ENCODE measurements at regions not wholly inside any gene's neighbourhood (a gene's known extent, or its start where the extent isn't known, plus 50 kb on each side); places are given as distances from the start of the nearest gene placed in this dataset.

DNA sequence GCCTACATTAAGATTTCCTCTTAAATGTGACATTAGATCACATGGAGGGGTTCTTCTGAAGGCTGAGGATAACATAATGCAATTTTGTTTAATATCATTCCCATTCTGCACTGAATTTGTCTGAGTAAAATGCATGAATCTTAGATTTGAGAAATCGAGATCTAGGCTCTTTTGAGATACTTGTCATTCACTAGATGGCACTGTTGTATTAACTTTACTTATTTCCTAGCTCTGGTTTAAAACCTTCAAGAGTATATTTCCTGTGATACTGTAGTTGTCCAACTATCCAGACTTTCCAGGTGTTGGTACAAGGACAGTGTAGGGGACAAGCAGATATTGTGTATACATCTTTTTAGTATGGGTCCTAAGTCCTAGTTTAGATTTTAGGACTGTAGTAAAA lies 91.7 kb upstream of the SEL1L start:
- Histone ChIP-seq H3K4me3 (ENCODE audit: low read length) (no peak overlapping the region), H3K36me3 (ENCODE audit: control insufficient read depth, insufficient read depth, low read length) (no peaks in the 10 kb centered on the region), H3K27me3 (ENCODE audit: control insufficient read depth, insufficient read depth, low read length) (peaks cover 2% of the 10 kb centered on the region), H3K4me1 (ENCODE audit: control insufficient read depth, insufficient read depth, low read length) (no peaks in the 10 kb centered on the region), H3K9me3 (ENCODE audit: control insufficient read depth, low read depth, low read length) (no peaks in the 10 kb centered on the region), H3K27ac (ENCODE audit: low read length) (no peak overlapping the region)
- WGBS (ENCODE audit: insufficient coverage, low lambda C conversion rate), result no CpG with 5 or more reads among the region's 1 CpG
- DNase-seq, result peak; percentile 5 to 21

DNA sequence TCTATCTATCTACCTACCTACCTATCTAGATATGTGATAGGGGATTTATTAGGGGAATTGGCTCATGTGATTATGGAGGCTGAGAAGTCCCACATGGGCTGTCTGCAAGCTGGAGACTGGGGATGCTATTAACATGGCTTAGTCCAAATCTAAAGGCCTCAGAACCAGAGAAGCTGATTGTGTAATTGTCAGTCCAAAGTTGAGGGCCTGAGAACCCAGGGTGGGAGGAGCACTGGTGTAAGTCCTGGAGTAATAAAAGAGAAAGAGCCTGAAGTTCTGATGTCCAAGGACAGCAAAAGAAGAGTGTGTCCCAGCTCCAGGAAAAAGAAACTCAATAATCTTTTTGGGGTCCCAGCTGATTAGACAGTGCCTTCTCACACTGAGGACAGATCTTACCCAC lies 98.5 kb upstream of the SEL1L start:
- H3K4me3 ChIP-seq (ENCODE audit: low read length), result no peak overlapping the region
- DNase-seq, result peak; percentile 35 to 57
- H3K27me3 ChIP-seq (ENCODE audit: control insufficient read depth, insufficient read depth, low read length), result no peaks in the 10 kb centered on the region

GRCh38 chr14:81633496-81633895 lies 99.8 kb upstream of the SEL1L start:
- H3K4me1 ChIP-seq (ENCODE audit: control insufficient read depth, insufficient read depth, low read length), result no peaks in the 10 kb centered on the region
- no peak overlapping the region for H3K4me3 ChIP-seq (ENCODE audit: low read length)
- no peak for DNase-seq
- no peaks in the 10 kb centered on the region for H3K27me3 ChIP-seq (ENCODE audit: control insufficient read depth, insufficient read depth, low read length)
- no peak overlapping the region for H3K27ac ChIP-seq (ENCODE audit: low read length)
- H3K36me3 ChIP-seq (ENCODE audit: control insufficient read depth, insufficient read depth, low read length), result no peaks in the 10 kb centered on the region
- H3K9me3 ChIP-seq (ENCODE audit: control insufficient read depth, low read depth, low read length), result no peaks in the 10 kb centered on the region

More for the DNA sequence above, 98.5 kb upstream of the SEL1L start:
- no peaks in the 10 kb centered on the region for H3K9me3 ChIP-seq (ENCODE audit: control insufficient read depth, low read depth, low read length)
- H3K36me3 ChIP-seq (ENCODE audit: control insufficient read depth, insufficient read depth, low read length), result no peaks in the 10 kb centered on the region
- H3K27ac ChIP-seq (ENCODE audit: low read length), result no peak overlapping the region
- no peaks in the 10 kb centered on the region for H3K4me1 ChIP-seq (ENCODE audit: control insufficient read depth, insufficient read depth, low read length)

DNA sequence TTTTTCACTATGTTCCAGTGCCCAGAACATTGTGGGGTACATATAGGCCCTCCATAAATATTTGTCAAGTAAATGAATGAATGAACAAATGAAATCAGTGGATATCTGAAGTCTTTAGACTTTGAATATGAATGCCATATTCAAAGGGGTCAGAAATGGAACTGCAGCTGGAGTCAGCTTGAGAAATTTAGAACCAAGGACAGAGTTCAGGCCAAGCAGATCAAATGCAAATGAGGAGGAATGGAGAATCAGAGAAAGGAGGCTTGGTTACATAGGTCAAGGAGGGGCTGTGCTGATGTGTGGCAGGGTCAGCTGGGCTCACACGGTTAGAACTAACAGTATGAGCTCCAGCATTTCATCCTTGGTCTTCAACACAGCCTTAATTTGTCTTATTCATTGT lies 104.0 kb upstream of the SEL1L start:
- no peak for DNase-seq
- no peak overlapping the region for H3K27ac ChIP-seq (ENCODE audit: low read length)
- H3K9me3 ChIP-seq (ENCODE audit: control insufficient read depth, low read depth, low read length), result no peaks in the 10 kb centered on the region
- H3K4me1 ChIP-seq (ENCODE audit: control insufficient read depth, insufficient read depth, low read length), result no peaks in the 10 kb centered on the region
- 40% methylated on average over 1 of the region's 1 CpG for WGBS (ENCODE audit: insufficient coverage, low lambda C conversion rate)
- H3K4me3 ChIP-seq (ENCODE audit: low read length), result no peak overlapping the region
- no peaks in the 10 kb centered on the region for H3K27me3 ChIP-seq (ENCODE audit: control insufficient read depth, insufficient read depth, low read length)
- no peaks in the 10 kb centered on the region for H3K36me3 ChIP-seq (ENCODE audit: control insufficient read depth, insufficient read depth, low read length)

GRCh38 chr14:81638656-81639280 lies 105.1 kb upstream of the SEL1L start:
- no CpG with 5 or more reads among the region's 3 CpGs for WGBS (ENCODE audit: insufficient coverage, low lambda C conversion rate)
- no peaks in the 10 kb centered on the region for H3K9me3 ChIP-seq (ENCODE audit: control insufficient read depth, low read depth, low read length)
- H3K4me3 ChIP-seq (ENCODE audit: low read length), result no peak overlapping the region
- no peak for DNase-seq
- H3K4me1 ChIP-seq (ENCODE audit: control insufficient read depth, insufficient read depth, low read length), result no peaks in the 10 kb centered on the region
- no peaks in the 10 kb centered on the region for H3K27me3 ChIP-seq (ENCODE audit: control insufficient read depth, insufficient read depth, low read length)
- no peak overlapping the region for H3K27ac ChIP-seq (ENCODE audit: low read length)
- no peaks in the 10 kb centered on the region for H3K36me3 ChIP-seq (ENCODE audit: control insufficient read depth, insufficient read depth, low read length)

GRCh38 chr14:81653626-81654025 lies 120.0 kb upstream of the SEL1L start:
- H3K4me1 ChIP-seq (ENCODE audit: control insufficient read depth, insufficient read depth, low read length), result no peaks in the 10 kb centered on the region
- H3K9me3 ChIP-seq (ENCODE audit: control insufficient read depth, low read depth, low read length), result peaks cover 2% of the 10 kb centered on the region
- no peak overlapping the region for H3K27ac ChIP-seq (ENCODE audit: low read length)
- no peaks in the 10 kb centered on the region for H3K36me3 ChIP-seq (ENCODE audit: control insufficient read depth, insufficient read depth, low read length)
- WGBS (ENCODE audit: insufficient coverage, low lambda C conversion rate), result 83% methylated on average over 1 of the region's 2 CpGs
- H3K4me3 ChIP-seq (ENCODE audit: low read length), result no peak overlapping the region
- H3K27me3 ChIP-seq (ENCODE audit: control insufficient read depth, insufficient read depth, low read length), result no peaks in the 10 kb centered on the region
- DNase-seq, result no peak

DNA sequence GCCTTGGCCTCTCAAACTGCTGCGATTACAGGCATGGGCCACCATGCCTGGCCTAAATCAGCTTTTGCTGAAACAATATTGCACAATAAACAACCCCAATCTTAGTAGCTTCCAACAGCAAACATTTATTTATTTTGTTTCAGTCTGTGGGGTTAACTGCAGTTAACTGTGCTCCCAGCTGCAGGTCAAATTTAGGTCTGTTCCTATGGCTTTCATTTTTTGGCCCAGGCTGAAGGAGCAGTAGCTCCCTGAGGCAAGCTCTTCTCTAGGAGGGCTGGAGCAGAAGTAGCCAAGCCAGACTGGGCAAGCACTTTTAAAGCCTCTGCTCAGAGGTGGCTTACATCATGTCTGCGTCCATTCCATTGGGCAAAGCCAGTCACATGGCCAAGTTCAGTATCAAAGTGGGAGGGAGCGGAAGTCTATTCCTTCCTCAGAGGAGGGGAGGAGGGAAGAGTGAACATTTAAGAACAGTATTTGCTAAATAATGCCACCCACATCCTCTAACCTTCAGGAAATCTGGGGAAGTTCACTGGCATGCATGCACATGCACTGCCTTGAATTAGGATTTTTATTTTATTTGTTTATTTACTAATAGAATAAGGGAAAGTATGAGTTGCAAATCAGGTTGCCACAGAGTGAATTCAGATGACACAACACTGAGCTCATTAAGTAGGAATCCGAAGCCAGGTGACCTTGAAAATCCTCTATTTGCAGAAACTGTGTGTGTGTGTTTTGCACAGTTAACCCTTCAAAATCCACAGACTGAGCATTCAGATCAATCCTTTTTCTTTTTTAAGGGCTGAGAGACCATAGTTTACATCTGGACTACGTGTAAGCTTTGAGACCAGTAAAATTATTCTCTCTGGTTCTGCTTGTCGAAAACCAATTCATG lies 122.0 kb upstream of the SEL1L start:
- Histone ChIP-seq H3K36me3 (ENCODE audit: control insufficient read depth, insufficient read depth, low read length) (no peaks in the 10 kb centered on the region), H3K4me1 (ENCODE audit: control insufficient read depth, insufficient read depth, low read length) (no peaks in the 10 kb centered on the region), H3K27me3 (ENCODE audit: control insufficient read depth, insufficient read depth, low read length) (no peaks in the 10 kb centered on the region), H3K9me3 (ENCODE audit: control insufficient read depth, low read depth, low read length) (peaks cover 2% of the 10 kb centered on the region), H3K27ac (ENCODE audit: low read length) (no peak overlapping the region), H3K4me3 (ENCODE audit: low read length) (no peak overlapping the region)
- WGBS (ENCODE audit: insufficient coverage, low lambda C conversion rate), result no CpG with 5 or more reads among the region's 6 CpGs
- no peak for DNase-seq

- Histone ChIP-seq H3K27ac (ENCODE audit: low read length) (no peak overlapping the region), H3K4me3 (ENCODE audit: low read length) (no peak overlapping the region), H3K36me3 (ENCODE audit: control insufficient read depth, insufficient read depth, low read length) (no peaks in the 10 kb centered on the region), H3K9me3 (ENCODE audit: control insufficient read depth, low read depth, low read length) (peaks cover 2% of the 10 kb centered on the region), H3K27me3 (ENCODE audit: control insufficient read depth, insufficient read depth, low read length) (no peaks in the 10 kb centered on the region), H3K4me1 (ENCODE audit: control insufficient read depth, insufficient read depth, low read length) (no peaks in the 10 kb centered on the region)
- 84% methylated on average over 2 of the region's 4 CpGs for WGBS (ENCODE audit: insufficient coverage, low lambda C conversion rate)
- no peak for DNase-seq
Measured at GRCh38 chr14:81656811-81657210, 123.2 kb upstream of the SEL1L start.

DNA sequence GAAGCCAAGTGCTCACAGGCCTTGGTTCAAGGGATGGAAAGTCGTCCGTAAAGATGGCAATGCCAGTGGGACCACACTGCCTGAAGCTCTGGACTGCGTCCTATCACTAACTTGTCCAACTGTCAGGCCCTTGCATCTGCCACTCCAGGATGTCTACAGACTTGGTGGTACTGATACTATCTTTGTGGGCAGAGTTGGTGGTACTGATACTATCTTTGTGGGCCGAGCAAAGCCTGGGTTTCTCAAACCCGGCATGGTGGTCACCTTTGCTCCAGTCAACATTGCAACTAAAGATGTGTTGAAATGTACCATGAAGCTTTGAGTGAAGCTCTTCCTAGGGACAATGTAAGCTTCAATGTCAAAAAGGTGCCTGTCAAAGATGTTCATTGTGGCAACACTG lies 128.4 kb upstream of the SEL1L start:
- no peak overlapping the region for H3K27ac ChIP-seq (ENCODE audit: low read length)
- H3K4me3 ChIP-seq (ENCODE audit: low read length), result no peak overlapping the region
- no peaks in the 10 kb centered on the region for H3K36me3 ChIP-seq (ENCODE audit: control insufficient read depth, insufficient read depth, low read length)
- no CpG with 5 or more reads among the region's 5 CpGs for WGBS (ENCODE audit: insufficient coverage, low lambda C conversion rate)
- no peaks in the 10 kb centered on the region for H3K9me3 ChIP-seq (ENCODE audit: control insufficient read depth, low read depth, low read length)
- H3K4me1 ChIP-seq (ENCODE audit: control insufficient read depth, insufficient read depth, low read length), result no peaks in the 10 kb centered on the region
- no peak for DNase-seq
- H3K27me3 ChIP-seq (ENCODE audit: control insufficient read depth, insufficient read depth, low read length), result no peaks in the 10 kb centered on the region

GRCh38 chr14:81662570-81663197 lies 129.0 kb upstream of the SEL1L start:
- no peaks in the 10 kb centered on the region for H3K4me1 ChIP-seq (ENCODE audit: control insufficient read depth, insufficient read depth, low read length)
- DNase-seq, result no peak
- H3K4me3 ChIP-seq (ENCODE audit: low read length), result no peak overlapping the region
- 100% methylated on average over 1 of the region's 2 CpGs for WGBS (ENCODE audit: insufficient coverage, low lambda C conversion rate)
- no peak overlapping the region for H3K27ac ChIP-seq (ENCODE audit: low read length)
- H3K27me3 ChIP-seq (ENCODE audit: control insufficient read depth, insufficient read depth, low read length), result no peaks in the 10 kb centered on the region
- H3K9me3 ChIP-seq (ENCODE audit: control insufficient read depth, low read depth, low read length), result no peaks in the 10 kb centered on the region
- H3K36me3 ChIP-seq (ENCODE audit: control insufficient read depth, insufficient read depth, low read length), result no peaks in the 10 kb centered on the region
